GM21526 (cell line): ENCODE measurements at regions not wholly inside any gene's neighbourhood (a gene's known extent, or its start where the extent isn't known, plus 50 kb on each side); places are given as distances from the start of the nearest gene placed in this dataset.
"Not testable (repeated sequence)": the region's sequence is repeated elsewhere in the genome, so short reads cannot be mapped to it uniquely, and the experiment has no call there.

ENCODE experiments used
- ATAC-seq: cut with Tn5 transposase; IDR thresholded peaks from one replicate; pipeline ENCODE4 v1.9.1; 2021; ENCODE audit warnings: moderate library complexity; ENCODE audit not compliant: unreplicated experiment, low FRiP score

DNA sequence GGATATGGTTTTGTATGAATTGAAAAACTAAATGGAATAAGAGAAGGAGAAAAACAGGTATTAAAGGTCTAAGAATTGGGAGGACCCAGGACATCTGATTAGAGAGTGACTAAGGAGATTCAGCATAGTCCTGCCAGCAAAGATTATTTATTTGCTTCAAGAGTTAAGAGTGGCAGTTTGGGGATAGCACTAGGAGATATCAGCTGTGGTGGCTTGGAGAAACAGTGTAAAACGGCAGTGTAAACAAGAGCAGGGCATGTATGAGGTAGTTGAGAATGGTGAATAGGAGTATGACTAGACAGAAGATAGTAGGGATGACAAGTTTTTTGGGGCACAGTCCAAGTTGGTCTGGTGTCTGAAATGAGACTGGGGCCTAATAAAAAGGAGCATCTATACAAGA lies 730.3 kb downstream of the TRHDE start:
- not testable (repeated sequence) for ATAC-seq

GRCh38 chr12:73009138-73009834 lies 737.1 kb downstream of the TRHDE start:
- not testable (repeated sequence) for ATAC-seq

- no peak for ATAC-seq
Observed at GRCh38 chr12:73017981-73018380, 745.8 kb downstream of the TRHDE start.

GRCh38 chr12:73053893-73054292 lies 781.7 kb downstream of the TRHDE start:
- no peak for ATAC-seq

GRCh38 chr12:73057428-73057827 lies 785.3 kb downstream of the TRHDE start:
- ATAC-seq, result no peak

DNA sequence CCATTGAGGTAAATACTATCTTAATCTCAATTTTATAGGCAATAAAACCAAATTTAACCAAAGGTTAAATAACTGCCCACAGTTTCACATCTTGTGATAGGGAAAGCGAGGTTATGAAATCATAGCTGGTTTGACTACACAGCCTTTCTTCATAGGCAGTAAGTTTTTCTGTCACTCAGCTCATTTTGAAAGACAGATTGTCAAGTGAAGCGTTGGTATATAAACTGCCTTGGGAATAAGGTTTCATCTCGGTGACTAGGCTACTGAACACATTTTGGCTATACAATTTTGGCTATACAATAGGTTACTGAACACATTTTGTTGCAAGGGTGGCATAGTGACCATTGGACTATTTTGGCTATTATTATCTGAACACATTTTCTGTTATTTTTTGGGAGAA lies 793.7 kb downstream of the TRHDE start:
- no peak for ATAC-seq

DNA sequence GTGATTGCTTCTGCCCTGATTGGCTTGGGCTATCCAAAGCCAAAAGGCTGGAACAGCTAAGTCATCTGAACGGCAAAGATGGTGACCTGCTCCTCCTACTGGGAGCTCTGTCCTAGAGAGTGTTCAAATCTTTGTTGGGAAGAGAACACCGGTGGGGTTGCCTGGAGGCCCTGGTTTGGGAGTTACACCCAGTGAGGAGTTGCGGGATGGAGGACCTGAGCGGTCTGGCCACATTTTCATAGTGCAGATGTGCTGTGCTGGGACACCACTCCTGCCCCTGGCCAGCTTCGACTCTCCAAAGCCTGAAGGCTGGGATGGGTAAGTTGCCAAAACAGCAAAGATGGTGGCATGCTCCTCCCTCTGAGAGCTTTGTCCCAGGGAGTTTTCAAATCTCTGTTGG lies 795.4 kb downstream of the TRHDE start:
- no peak for ATAC-seq

- no peak for ATAC-seq
Observed at GRCh38 chr12:73072214-73072613, 800.0 kb downstream of the TRHDE start.

DNA sequence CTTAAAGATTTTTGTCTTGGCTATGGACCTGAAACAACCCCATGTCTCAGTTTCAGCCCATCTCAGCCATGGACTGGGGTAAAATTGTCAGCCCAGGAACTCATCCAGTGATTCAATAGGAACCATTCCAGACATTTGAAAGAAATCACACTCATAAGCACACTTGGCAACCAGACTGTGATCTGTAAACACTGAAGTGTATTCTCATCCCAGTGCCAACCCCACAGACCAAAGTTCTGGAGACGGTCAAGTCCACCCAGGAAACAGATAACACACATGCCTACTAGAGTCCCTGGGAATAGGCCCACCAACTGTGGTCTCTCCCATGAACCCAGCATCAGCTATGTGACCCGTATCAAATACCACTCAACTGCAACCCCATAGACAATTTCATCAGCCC lies 804.6 kb downstream of the TRHDE start:
- ATAC-seq, result no peak

DNA sequence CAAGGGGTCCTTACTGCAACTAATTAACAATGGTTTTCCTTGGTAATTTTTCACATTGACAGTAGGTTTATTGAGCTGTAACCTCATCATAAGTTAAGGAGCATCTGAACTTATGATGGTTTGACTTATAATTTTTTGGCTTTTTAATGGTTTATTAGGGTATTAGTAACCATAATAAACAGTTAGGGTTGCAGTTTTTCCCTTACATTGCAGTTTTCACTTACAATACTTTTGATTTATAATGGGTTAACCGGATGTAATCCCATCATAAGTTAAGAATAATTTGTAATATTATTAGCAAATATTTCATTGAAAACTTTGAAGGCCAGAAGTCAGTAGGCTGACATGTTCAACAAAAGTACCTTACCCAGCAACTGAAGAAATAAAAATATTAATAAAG lies 811.6 kb downstream of the TRHDE start:
- no peak for ATAC-seq

DNA sequence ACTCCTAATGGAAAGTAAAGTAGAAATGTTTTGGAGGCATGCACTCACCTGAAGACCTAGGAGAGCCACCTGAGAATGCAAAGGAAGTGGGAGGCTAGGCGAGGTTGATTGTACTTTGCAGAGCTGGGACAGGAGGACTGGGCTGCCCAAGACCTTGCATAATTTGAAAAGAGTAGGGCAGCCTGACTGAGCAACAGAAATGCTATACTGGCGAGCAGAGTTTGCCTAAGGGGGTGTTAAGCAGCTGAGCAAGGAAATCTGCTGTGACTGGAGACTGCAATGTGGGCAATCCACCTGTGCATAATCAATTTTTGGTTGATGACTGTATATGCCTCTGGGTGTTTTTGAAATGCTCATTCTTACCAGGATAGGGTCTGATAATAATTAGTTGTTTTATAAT lies 834.1 kb downstream of the TRHDE start:
- ATAC-seq, result no peak

DNA sequence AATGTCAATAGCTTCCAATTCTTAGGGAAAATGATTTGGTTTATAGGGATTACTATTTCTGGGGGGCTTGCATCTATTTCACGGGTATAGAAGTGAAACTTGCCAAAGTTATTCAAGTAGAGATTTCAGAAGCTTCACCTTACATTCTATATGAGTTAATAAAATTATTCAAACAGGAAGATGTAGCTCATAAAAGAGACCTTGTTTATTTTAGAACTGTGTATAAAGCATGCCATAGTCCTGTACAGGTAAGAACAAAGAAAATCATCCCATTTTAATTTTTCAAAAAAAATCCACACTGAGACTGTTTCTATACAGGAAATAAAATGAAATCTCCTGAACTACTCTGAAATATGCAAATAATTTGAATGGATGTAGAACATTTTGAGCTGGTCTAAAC lies 834.7 kb downstream of the TRHDE start:
- no peak for ATAC-seq

GRCh38 chr12:73110816-73111215 lies 838.6 kb downstream of the TRHDE start:
- no peak for ATAC-seq

DNA sequence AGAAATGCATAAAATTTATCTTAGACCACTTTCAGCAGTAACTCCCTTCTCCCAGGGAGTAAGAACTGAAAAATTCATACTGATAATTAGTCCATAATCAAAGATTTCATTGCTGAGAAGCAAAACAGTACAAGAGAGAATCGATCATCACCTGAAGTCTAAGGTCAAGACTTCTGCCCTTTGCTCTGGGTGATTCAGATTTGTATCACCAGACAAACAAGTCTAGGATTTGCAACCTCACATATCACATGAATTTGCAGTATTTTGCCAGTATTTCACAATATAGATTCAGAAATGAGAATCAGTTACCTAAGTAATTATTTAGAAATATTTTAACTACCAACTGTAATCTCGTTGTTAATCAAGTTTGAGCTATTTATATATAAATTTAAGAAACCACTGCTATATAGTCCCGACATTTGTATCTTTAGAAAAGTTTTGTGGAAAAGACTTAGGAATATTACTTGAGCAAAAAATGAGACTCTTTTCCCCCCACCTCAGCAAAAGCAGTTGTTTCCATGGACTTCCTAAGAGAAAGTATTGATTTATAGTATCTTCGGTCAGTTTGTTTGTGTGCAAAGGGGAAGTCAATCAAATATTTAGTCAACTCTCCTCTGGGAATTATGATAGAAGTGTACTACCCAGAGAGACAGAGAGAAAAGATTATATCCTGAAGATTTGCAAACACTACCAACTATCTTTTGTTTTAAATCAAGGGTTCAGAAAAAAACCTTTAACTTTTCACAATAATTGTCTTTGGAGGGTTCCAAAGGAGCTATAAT lies 840.1 kb downstream of the TRHDE start:
- ATAC-seq, result no peak

DNA sequence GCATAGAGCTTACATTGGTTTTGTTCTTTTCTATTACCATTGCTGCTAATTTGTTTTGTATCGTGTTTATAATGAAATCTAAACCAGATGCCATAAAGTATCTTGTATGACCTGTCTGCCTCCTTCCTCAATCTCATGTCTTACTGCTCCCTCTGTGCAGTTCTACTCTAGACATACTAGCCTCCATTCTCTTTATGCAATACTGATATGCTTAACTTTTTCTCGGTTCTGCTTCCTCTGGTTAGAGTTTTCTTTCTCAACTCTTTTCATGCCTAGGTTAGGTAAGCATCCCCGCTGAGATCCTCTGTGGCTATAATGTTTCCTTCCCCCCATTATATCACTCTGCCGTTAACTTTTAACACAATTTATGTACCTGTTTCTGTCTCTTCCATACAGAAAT lies 852.3 kb downstream of the TRHDE start:
- ATAC-seq, result no peak

- no peak for ATAC-seq
Observed at GRCh38 chr12:73125148-73125547, 853.0 kb downstream of the TRHDE start.

- ATAC-seq, result no peak
Observed at GRCh38 chr12:73136386-73136785, 864.2 kb downstream of the TRHDE start.

DNA sequence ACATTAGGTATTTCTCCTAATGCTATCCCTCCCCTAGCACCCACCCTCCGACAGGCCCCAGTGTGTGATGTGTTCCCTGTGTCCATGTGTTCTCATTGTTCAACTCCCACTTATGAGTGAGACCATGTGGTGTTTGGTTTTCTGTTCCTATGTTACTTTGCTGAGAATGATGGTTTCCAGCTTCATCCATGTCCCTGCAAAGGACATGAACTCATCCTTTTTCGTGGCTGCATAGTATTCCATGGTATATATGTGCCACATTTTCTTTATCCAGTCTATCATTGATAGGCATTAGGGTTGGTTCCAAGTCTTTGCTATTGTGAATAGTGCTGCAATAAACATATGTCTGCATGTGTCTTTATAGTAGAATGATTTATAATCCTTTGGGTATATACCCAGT lies 867.5 kb downstream of the TRHDE start:
- not testable (repeated sequence) for ATAC-seq

- no peak for ATAC-seq
Observed at GRCh38 chr12:73158341-73158740, 886.2 kb downstream of the TRHDE start.

DNA sequence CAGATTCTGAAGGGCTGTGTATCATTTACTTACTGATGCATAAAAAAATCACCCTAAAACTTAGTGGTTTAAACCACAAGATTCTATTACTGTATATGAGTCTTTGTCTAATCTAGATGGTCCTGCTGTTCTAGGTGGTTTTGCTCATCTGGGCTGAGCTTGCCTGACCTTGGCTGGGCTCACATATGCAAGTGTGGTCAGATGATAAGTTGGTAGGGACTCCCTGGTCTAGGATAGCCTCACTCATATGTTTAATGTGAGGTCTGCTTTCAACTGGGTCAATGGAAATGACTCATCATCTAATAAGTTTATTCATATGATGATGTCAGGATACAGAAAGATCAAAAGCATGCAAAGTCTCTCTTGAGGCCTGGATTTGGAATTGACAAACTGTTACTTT lies 887.8 kb downstream of the TRHDE start:
- ATAC-seq, result no peak

DNA sequence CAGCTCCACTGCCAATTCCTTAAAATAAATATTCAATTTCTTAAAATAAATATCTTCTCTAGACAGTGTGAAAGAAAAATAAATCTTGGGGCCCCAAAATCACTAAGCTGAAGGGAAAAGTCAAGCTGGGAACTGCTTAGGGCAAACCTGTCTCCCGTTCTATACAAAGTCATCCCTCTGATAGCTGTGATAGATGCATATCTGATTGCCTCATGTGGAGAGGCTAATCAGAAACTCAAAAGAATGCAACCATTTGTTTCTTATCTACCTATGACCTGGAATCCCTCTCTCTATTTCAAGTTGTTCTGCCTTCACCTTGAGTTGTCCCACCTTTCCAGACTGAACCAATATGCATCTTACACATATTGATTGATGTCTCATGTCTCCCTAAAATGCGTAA lies 889.8 kb downstream of the TRHDE start:
- no peak for ATAC-seq

- no peak for ATAC-seq
Observed at GRCh38 chr12:73180734-73181133, 908.6 kb downstream of the TRHDE start.
